Esophagus squamous epithelium (tissue), 4 donors: ENCODE measurements at regions not wholly inside any gene's neighbourhood (a gene's known extent, or its start where the extent isn't known, plus 50 kb on each side); places are given as distances from the start of the nearest gene placed in this dataset.

ENCODE experiments used
- CTCF ChIP-seq, 6 experiments: fragments of 450-650 bp in 4 of 6; fragments of 200-600 bp in 2 of 6; sonication (generic) in 2 of 6; IDR thresholded peaks; one replicate each; pipeline ENCODE4 v1.5.1; 2016 to 2019; ENCODE audit warnings: antibody characterized with exemption in 6 of 6, mild to moderate bottlenecking in 4 of 6, moderate library complexity in 4 of 6
- POLR2A ChIP-seq, 4 donors: fragments of 450-650 bp; IDR thresholded peaks; one replicate each; pipeline ENCODE4 v1.6.1; 2017; ENCODE audit warnings: antibody characterized with exemption in 4 of 4, mild to moderate bottlenecking in 4 of 4, moderate library complexity in 3 of 4

GRCh38 chr15:70210076-70210475 lies 112.4 kb upstream of the TLE3 start:
- TF ChIP-seq POLR2A (IDR thresholded peaks at IDR 0.05) (no peak), CTCF (IDR thresholded peaks at IDR 0.05) (no peak)
